ENCODE measurements at regions not wholly inside any gene's neighbourhood (a gene's known extent, or its start where the extent isn't known, plus 50 kb on each side); places are given as distances from the start of the nearest gene placed in this dataset.

- Histone ChIP-seq H3K27me3 (ENCODE audit: insufficient read depth) (peaks cover 33% of the 10 kb centered on the region), H3K9me3 (no peaks in the 10 kb centered on the region), H2AFZ (ENCODE audit: low read depth) (no peak overlapping the region), H4K20me1 (ENCODE audit: insufficient read depth) (no peaks in the 10 kb centered on the region), H3K4me1 (ENCODE audit: control insufficient read depth in 1 of 2, insufficient read depth in 2 of 2, low read depth in 1 of 2, low read length in 1 of 2) (peaks cover 0 to 11% of the 10 kb centered on the region in 2 experiments; a peak in 1 of 4 replicates), H3K36me3 (replicated peaks in 1 of 2; ENCODE audit: control insufficient read depth in 1 of 2, insufficient read depth in 2 of 2, low read length in 1 of 2) (no peaks in the 10 kb centered on the region), H3K79me2 (ENCODE audit: insufficient read depth) (no peaks in the 10 kb centered on the region), H3K27ac (ENCODE audit: low read depth in 2 of 2, low read length in 1 of 2) (no peak overlapping the region), H3K4me3 (ENCODE audit: low read depth in 2 of 2, low read length in 1 of 2) (no peak overlapping the region), H3K4me2 (no peak overlapping the region), H3K9ac (no peak overlapping the region), H3K9me2 (no peaks in the 10 kb centered on the region), H3F3A (replicated peaks; ENCODE audit: insufficient read depth) (no peaks in the 10 kb centered on the region)
- ChIA-PET CTCF (no interaction called here), POLR2A (interaction anchor here (0.6 kb wide), 1 partner anchor 899 kb away, joined by 3 read pairs; the partner anchor contains the start of gene FMC1)
- 33% methylated on average over 2 of the region's 2 CpGs for WGBS (ENCODE audit: low lambda C conversion rate)
- no peak for DNase-seq
- TF ChIP-seq CHD2 (IDR thresholded peaks at IDR 0.05; ENCODE audit: low read length, partially characterized antibody), result no peak
- no peak for TF ChIP-seq ELF1 (IDR thresholded peaks at IDR 0.05)
- TF ChIP-seq JUND (IDR thresholded peaks at IDR 0.05), result no peak
- TF ChIP-seq RAD21 (IDR thresholded peaks at IDR 0.05; ENCODE audit: low read length), result no peak
- no peak for TF ChIP-seq MEF2A (IDR thresholded peaks at IDR 0.05; ENCODE audit: borderline replicate concordance, low read depth)
- no peak for TF ChIP-seq RXRA (IDR thresholded peaks at IDR 0.05; ENCODE audit: borderline replicate concordance, low read depth)
- no peak for TF ChIP-seq NFIC (IDR thresholded peaks at IDR 0.05; ENCODE audit: borderline replicate concordance)
- no peak for TF ChIP-seq IRF3 (IDR thresholded peaks at IDR 0.05; ENCODE audit: low read depth, low read length)
- no peak for TF ChIP-seq TCF12 (IDR thresholded peaks at IDR 0.05)
- no peak for TF ChIP-seq SMC3 (IDR thresholded peaks at IDR 0.05; ENCODE audit: low read depth, low read length)
- no peak for TF ChIP-seq RCOR1 (IDR thresholded peaks at IDR 0.05; ENCODE audit: low read length)
Observed at GRCh38 chr7:140239653-140239935, 62.8 kb upstream of the KDM7A start.

GRCh38 chr7:140238778-140239652 lies 62.2 kb upstream of the KDM7A start:
- H3K27me3 ChIP-seq (ENCODE audit: insufficient read depth), result peaks cover 35% of the 10 kb centered on the region
- DNase-seq, result no peak
- 62% methylated on average over 13 of the region's 15 CpGs for WGBS (ENCODE audit: low lambda C conversion rate)
- POLR2A ChIA-PET, result no interaction called here
- H3K4me2 ChIP-seq, result no peak overlapping the region
- no peaks in the 10 kb centered on the region for H3F3A ChIP-seq (replicated peaks; ENCODE audit: insufficient read depth)
- H3K79me2 ChIP-seq (ENCODE audit: insufficient read depth), result no peaks in the 10 kb centered on the region
- peaks cover 0 to 11% of the 10 kb centered on the region in 2 experiments; a peak in 1 of 4 replicates for H3K4me1 ChIP-seq (ENCODE audit: control insufficient read depth in 1 of 2, insufficient read depth in 2 of 2, low read depth in 1 of 2, low read length in 1 of 2)
- CTCF ChIA-PET, result interaction anchor here (0.6 kb wide), 1 partner anchor 462 kb away, joined by 3 read pairs; no protein-coding TSS in a partner anchor
- H3K9ac ChIP-seq, result no peak overlapping the region
- no peak overlapping the region for H2AFZ ChIP-seq (ENCODE audit: low read depth)
- no peaks in the 10 kb centered on the region for H3K9me2 ChIP-seq
- no peak overlapping the region for H3K4me3 ChIP-seq (ENCODE audit: low read depth in 2 of 2, low read length in 1 of 2)
- TF ChIP-seq JUND (IDR thresholded peaks at IDR 0.05) (no peak), RXRA (IDR thresholded peaks at IDR 0.05; ENCODE audit: borderline replicate concordance, low read depth) (no peak), NRF1 (IDR thresholded peaks at IDR 0.05; ENCODE audit: low read depth, low read length) (no peak), MEF2A (IDR thresholded peaks at IDR 0.05; ENCODE audit: borderline replicate concordance, low read depth) (no peak), RFX5 (IDR thresholded peaks at IDR 0.05; ENCODE audit: low read length) (no peak), RAD21 (IDR thresholded peaks at IDR 0.05; ENCODE audit: low read length) (no peak), EP300 (IDR thresholded peaks at IDR 0.05; ENCODE audit: borderline replicate concordance in 1 of 2, low read depth in 1 of 2, low read length in 1 of 2) (no peak), USF2 (IDR thresholded peaks at IDR 0.05; ENCODE audit: borderline replicate concordance, low read depth, low read length) (no peak), RCOR1 (IDR thresholded peaks at IDR 0.05; ENCODE audit: low read length) (no peak), GATA2 (CRISPR knock-in tag; IDR thresholded peaks at IDR 0.05) (no peak), SIN3A (IDR thresholded peaks at IDR 0.05; ENCODE audit: borderline replicate concordance, low read depth, low read length) (no peak), TEAD4 (IDR thresholded peaks at IDR 0.05; ENCODE audit: borderline replicate concordance, insufficient read depth) (no peak), FOXM1 (IDR thresholded peaks at IDR 0.05; ENCODE audit: low read depth) (no peak), MXI1 (IDR thresholded peaks at IDR 0.05; ENCODE audit: low read depth, low read length) (no peak)
- no peaks in the 10 kb centered on the region for H4K20me1 ChIP-seq (ENCODE audit: insufficient read depth)
- no peaks in the 10 kb centered on the region for H3K36me3 ChIP-seq (replicated peaks in 1 of 2; ENCODE audit: control insufficient read depth in 1 of 2, insufficient read depth in 2 of 2, low read length in 1 of 2)
- H3K27ac ChIP-seq (ENCODE audit: low read depth in 2 of 2, low read length in 1 of 2), result no peak overlapping the region
- no peaks in the 10 kb centered on the region for H3K9me3 ChIP-seq

All from SK-N-SH (cell line).